Activated CD8-positive, alpha-beta memory T cell treated with anti-CD3 and anti-CD28 coated beads, Interleukin-2, amount 50 U/mL, for 1 hour (primary cell): ENCODE measurements at regions not wholly inside any gene's neighbourhood (a gene's known extent, or its start where the extent isn't known, plus 50 kb on each side); places are given as distances from the start of the nearest gene placed in this dataset.

ENCODE experiments used
- DNase-seq: peaks from one replicate; pipeline ENCODE4 v3.0.0-alpha.2; 2020; ENCODE audit errors: extremely low read depth

- DNase-seq = no peak
Measured at GRCh38 chr15:95281470-95281869, 1049.0 kb upstream of the NR2F2 start.

- no peak for DNase-seq
Measured at GRCh38 chr15:95284492-95284891, 1046.0 kb upstream of the NR2F2 start.

DNA sequence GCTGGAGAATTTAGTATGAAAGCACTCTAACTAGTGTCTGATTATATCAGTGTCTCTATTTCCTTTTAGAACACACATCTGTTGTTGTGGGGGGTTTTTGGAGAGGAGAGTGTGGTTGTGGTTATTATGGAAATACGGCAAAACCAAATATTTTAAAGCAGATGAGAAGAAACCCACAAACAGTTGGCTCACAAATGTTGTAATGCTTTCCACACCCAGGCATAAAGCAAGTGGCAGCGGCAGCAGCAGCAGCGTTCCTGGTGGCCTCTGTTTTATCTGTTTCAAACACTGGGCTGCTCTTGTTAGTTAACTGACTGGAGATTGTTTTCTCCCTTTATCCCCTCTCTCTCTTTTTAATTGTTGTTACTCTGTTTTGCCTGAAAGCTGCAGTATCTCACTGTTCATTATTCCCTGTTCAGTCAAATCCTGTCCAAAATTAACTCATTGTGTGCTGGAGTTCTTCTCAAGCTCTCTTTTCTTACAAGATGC is 1045.5 kb upstream of the NR2F2 start:
- no peak for DNase-seq

- no peak for DNase-seq
Measured at GRCh38 chr15:95286352-95286880, 1044.1 kb upstream of the NR2F2 start.

- DNase-seq = no peak
Measured at GRCh38 chr15:95287720-95288103, 1042.8 kb upstream of the NR2F2 start.

DNA sequence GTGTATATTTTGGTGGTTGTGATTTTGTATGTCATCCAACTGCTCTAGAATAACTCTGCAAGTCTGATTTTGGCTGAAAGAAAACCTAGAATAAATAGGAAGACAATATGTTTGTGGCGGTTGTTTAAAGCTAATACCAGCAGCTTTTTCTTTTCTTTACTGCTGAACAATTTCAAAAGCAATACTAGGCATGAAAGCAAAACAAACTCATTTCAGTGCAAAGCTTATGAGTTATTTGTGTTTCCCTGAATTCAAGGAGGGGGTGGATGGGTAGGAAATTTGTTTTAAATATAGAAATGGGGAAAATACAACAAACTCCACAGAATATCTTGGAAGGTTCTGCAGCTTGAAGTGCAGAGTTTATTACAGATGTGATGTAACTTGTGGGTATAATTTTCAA is 1041.9 kb upstream of the NR2F2 start:
- DNase-seq = no peak

DNA sequence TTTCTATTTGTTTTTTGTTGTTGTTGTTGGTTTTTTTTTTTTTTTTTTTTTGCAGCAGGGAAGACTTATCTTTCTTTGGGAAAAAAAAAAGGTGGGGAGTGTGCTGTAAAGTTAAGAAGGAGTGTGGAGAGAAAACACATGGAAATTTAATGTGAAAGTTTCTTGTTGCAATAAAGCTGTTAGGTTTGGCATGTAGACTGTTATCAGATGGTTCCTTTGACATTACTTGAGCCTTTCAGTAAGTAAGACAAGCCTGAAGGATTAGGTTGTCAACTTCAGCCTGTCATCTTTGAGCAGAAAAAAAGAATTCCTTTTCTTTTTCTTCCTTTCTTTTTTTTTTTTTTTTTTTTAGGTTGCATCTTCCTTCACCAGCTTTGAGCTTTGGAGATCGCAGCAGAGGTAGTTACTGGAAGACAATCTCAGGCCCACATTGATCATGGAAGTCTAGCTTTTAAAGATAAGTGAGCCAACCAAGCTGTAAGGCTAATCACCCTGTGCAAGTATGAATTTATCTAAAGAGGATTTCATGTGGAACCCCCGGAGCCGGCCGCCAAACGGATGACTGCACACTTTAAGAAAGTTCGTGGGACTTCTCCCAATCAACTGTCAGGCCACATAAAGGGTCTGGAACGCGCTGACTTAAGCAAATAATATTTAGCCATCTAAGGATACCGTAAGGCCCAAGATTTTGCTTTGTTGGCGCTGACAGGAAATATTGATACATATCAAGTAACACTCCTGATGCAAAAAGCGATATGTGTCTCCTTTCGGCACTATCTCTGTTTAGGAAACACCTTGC is 1040.1 kb upstream of the NR2F2 start:
- DNase-seq = no peak

- no peak for DNase-seq
Measured at GRCh38 chr15:95291898-95292472, 1038.5 kb upstream of the NR2F2 start.

DNA sequence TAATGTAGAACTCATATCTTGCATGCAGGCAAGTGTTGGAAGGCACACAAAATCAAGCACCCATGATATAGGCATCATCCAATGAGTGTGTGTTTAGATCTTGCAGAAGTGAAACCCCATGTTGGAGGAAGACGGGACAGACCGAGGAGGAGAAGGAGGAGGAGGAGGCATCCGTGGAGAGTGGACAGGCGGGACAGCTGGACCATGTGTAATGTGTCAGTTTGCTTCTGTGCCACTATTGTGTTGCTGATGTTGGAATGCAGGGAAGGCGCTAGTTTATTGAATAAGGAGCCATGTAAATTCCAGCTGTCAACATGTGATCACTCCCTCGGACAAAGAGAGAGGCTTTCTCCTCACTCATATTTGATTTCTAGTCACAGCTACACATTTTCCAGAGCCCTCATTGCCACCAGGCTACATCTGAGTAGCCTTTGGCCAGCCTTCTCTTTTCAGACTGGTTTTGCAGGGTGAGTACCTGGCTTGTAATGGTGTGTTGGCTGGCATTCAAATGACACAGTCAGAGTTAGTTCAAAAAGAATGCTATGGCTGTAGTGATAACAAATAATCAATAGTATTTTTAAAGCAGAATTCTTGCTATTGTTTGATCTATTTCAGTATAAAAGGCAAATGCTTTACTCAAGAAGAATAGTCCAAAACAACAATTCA is 1037.6 kb upstream of the NR2F2 start:
- DNase-seq = no peak

DNA sequence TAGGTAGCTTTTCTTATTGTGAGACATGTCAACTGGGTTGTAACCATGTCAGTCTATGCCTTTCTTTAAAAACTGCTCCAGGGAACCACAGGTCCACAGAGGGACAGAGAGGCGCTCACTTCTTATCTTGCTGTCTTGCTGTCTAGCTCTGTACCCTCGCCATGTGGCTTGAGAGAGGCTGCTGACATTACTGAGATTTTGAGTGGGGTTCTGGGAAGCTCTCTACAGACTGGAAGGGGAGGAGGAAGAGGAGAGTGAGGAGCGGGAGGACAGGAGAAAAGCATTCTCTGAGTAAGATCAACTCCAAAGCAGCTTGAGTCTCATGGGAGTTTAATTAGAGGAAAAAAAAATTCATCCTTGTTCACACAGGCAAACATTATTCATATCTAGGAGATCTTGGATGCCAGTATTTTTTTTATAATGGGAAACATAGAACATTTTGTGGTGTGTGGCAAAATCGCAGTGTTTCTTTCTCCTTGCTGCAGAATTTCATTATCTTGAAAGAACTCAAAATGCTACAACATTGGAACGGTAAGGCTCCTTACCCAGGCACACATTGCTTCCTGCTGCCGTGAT is 1037.0 kb upstream of the NR2F2 start:
- DNase-seq = no peak

DNA sequence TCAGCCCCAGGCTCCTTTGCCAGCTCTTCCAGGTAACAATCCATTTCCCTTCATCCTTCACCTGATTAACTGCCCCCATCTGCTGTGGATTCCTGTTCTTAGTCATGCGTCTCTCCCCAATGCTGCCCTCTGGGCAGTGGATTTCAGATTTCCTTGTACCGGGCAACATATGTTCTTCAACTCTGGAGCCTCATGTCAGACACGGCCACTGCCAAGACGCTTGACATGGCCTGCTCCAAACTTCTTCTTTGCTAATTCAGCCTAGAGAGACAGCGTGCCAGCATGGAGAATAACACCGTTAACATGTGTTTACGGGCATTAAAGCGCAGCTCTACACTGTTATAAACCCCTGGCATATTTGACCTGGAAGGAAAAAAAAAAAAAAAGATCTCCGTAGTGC is 1035.1 kb upstream of the NR2F2 start:
- no peak for DNase-seq

- no peak for DNase-seq
Measured at GRCh38 chr15:95295896-95296625, 1034.4 kb upstream of the NR2F2 start.

DNA sequence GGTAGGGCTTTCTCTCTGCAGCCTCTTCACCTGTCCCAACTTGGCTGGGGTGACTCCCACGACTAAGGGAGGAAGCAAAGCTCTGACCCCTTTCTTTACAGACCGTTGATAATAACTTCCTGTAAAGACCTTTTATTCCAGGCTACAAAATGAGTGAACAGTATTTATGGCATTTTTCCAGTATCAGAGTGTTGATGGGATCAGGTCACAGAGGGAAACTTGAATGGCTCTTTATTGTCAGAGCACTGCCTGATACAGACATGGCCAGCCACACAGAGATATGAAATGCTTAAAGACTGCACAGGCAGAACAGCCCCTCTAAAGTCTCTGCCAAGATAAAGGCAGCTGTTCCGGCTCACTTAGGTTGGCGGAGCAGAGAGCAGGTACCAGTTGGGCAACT is 1033.9 kb upstream of the NR2F2 start:
- DNase-seq = no peak

DNA sequence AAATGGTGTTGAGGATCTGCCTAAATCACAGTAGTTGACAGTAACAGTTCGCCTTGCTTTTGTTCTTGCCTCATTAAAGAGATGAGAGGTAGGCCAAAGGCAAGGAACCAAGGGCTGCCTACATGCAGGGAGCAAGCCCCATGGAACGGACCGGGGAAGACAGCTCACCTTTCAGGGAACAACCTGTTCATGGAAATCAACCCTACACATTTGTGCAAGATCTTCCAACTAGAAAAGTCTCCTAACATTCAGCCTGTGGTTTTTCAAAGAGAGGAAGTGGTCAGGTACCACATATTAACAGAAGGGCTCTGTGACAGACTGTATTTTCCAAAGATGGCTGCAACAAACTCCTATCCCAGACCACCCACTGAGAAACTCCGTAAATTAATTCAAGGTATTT is 1031.8 kb upstream of the NR2F2 start:
- DNase-seq = no peak

DNA sequence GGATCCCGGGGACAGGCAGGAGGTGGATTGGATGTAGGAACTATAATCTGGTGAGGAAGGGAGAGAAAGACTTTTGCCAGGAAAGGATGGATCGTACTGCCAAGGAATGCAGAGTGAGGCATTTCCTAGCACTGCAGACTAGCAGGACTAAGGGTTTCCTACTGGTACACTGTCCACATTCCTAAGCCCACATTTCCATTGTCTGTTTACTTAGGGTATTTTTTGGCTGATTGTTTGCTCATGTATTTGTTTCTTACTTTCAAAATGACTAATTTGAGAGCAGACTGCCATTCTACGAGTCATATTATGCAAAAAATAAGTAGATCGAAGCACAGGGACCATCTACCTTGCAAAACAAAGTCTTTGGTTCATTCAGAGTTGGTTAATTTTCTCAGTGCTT is 1029.5 kb upstream of the NR2F2 start:
- DNase-seq = no peak

GRCh38 chr15:95302206-95302605 is 1028.3 kb upstream of the NR2F2 start:
- DNase-seq = no peak

- DNase-seq = no peak
Measured at GRCh38 chr15:95302809-95303208, 1027.7 kb upstream of the NR2F2 start.

DNA sequence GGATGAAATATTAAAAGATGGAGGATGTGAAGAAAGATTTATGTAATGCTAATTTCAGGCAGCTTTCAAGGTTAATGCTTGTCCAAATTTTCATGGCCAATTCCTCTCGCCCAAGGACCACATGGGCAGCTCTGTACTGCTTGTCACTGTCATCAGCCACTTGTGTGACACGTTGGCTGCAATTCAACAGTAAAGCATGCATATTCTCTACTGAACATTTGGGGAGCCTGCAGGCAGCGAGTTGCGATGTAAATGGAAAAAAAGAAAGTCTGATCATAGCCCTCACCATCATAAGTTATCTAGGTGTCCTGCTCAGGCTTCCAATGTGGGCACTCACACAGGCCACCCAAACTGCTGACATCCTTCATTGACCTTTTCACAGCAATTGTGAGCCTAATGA is 1026.8 kb upstream of the NR2F2 start:
- no peak for DNase-seq

DNA sequence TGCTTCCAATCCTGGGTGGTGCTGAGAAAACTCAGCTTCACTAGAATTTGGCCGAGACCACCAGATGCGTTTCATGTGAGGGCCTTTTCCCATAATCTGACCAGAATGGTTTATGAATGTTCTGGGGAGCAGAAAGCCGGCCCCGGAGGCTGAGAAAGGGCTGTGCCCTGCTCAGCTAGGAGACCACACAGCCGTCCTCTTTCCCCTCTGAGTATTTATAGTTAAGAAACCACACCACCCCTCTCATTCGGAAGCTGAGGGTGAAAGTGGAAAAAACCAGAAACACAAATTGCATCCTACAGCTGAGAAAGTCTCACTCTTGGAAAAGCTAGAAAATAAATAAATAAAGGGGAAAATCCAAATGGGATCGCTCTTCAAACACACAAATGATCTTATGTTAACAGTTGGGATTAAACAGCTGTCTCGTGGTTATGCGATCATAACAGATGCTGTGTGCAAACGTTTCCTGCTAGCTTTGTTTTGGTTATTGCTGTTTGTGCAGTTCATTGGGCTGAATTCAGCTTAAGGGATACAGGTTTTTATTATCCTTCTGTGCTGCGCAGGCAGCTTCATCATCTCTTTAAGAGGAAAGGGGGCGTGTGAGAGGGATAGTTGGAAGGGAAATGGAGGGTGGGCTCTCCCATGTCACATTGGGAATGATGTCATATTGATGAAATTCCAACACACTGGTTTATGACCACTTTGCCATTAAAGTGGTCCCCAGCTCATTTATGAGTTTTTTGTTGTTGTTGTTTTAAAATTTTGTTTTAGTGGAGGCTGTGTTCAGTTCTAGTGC is 1026.2 kb upstream of the NR2F2 start:
- no peak for DNase-seq

GRCh38 chr15:95304947-95305400 is 1025.5 kb upstream of the NR2F2 start:
- DNase-seq = no peak

- DNase-seq = no peak
Measured at GRCh38 chr15:95307115-95307514, 1023.4 kb upstream of the NR2F2 start.
